ENCODE measurements at regions not wholly inside any gene's neighbourhood (a gene's known extent, or its start where the extent isn't known, plus 50 kb on each side); places are given as distances from the start of the nearest gene placed in this dataset.
"Not testable (repeated sequence)": the region's sequence is repeated elsewhere in the genome, so short reads cannot be mapped to it uniquely, and the experiment has no call there.

DNA sequence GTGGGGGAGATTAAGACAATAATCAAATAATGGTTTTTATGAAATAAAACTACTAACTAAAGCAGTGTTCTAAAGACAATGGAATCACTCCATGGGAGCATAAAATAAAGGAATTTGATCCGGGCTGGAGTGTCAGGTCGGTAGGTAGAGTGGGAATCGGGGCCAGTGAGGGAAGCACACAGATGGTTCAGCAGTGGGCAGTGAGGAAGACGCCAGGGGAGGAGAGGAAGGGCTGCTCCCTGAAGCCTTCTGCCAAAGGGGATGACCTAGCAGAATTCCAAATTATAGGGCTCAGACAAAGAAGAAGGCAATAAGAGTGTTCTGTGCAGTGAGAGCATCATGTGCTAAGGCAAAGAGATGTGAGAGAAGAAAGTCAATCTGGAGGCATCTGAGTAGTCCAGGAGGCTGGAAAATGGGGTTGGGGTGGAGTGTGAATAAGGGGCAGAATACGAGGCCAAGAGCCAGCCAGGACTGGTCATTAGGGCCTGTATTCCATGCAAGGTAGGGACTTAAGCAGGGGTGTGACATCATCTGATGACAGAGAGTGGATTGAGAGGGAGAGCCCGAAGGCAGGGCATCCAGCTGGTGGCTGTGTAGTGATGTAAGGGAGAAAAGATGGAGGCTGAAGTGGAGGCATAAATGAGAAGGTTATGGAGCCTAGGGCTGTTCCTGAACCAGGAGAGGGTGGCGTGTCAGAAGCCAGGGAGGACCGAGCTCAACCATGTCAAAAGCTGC, 137.6 kb downstream of the COPRS start:
- ChIA-PET POLR2A (no interaction called here), CTCF (interaction anchor here (1.2 kb wide), 1 partner anchor 122 kb away, joined by 5 read pairs; no protein-coding TSS in a partner anchor)
- TF ChIP-seq ZNF384 (IDR thresholded peaks at IDR 0.05) (no peak), ARNT (IDR thresholded peaks at IDR 0.05) (no peak), FOXK2 (IDR thresholded peaks at IDR 0.05) (no peak), FOXM1 (IDR thresholded peaks at IDR 0.05; ENCODE audit: borderline replicate concordance) (no peak), LEF1 (IDR thresholded peaks at IDR 0.05; ENCODE audit: borderline replicate concordance) (no peak), CTBP1 (IDR thresholded peaks at IDR 0.05; ENCODE audit: borderline replicate concordance) (no peak), L3MBTL2 (conservative IDR thresholded peaks at IDR 0.05) (no peak), SP1 (IDR thresholded peaks at IDR 0.05) (no peak), NFRKB (IDR thresholded peaks at IDR 0.05) (no peak), TARDBP (IDR thresholded peaks at IDR 0.05) (no peak), ELF4 (IDR thresholded peaks at IDR 0.05) (no peak), HDGF (IDR thresholded peaks at IDR 0.05; ENCODE audit: borderline replicate concordance) (no peak), BHLHE40 (IDR thresholded peaks at IDR 0.05; ENCODE audit: borderline replicate concordance) (no peak), SUZ12 (IDR thresholded peaks at IDR 0.05) (no peak), FOXA1 (IDR thresholded peaks at IDR 0.05) (no peak)
- TF ChIP-seq, protein P1, sequence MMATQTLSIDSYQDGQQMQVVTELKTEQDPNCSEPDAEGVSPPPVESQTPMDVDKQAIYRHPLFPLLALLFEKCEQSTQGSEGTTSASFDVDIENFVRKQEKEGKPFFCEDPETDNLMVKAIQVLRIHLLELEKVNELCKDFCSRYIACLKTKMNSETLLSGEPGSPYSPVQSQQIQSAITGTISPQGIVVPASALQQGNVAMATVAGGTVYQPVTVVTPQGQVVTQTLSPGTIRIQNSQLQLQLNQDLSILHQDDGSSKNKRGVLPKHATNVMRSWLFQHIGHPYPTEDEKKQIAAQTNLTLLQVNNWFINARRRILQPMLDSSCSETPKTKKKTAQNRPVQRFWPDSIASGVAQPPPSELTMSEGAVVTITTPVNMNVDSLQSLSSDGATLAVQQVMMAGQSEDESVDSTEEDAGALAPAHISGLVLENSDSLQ (IDR thresholded peaks at IDR 0.05), result no peak
- DNase-seq (ENCODE audit: extremely low spot score), result no peak

- CTCF ChIA-PET; DNase-seq (ENCODE audit: extremely low spot score); POLR2A ChIA-PET: not testable (repeated sequence)
These were observed 141.8 kb downstream of the COPRS start for GRCh38 chr17:31717251-31717650.

DNA sequence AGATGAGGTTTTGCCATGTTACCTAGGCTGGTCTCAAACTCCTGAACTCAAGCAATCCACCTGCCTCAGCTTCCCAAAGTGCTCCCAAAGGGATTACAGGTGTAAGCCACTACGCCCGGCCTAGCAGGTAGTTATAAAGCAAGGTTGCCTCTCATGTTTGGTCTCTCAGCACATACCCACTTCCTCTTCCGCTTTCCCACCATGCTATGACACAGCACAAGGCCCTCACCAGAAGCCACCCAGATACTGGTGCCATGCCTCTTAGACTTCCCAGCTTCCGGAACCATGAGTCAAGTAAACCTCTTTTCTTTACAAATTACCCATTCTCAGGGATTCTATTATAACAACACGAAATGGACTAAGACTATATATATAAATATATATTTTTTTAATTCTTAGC, 143.6 kb downstream of the COPRS start:
- CTCF ChIA-PET, result interaction anchor here (0.6 kb wide), 1 partner anchor 121 kb away, joined by 3 read pairs; no protein-coding TSS in a partner anchor
- no peak for DNase-seq (ENCODE audit: extremely low spot score)
- TF ChIP-seq BHLHE40 (IDR thresholded peaks at IDR 0.05; ENCODE audit: borderline replicate concordance) (no peak), CTBP1 (IDR thresholded peaks at IDR 0.05; ENCODE audit: borderline replicate concordance) (no peak), SP1 (IDR thresholded peaks at IDR 0.05) (no peak), TARDBP (IDR thresholded peaks at IDR 0.05) (no peak), ZNF384 (IDR thresholded peaks at IDR 0.05) (no peak), ARNT (IDR thresholded peaks at IDR 0.05) (no peak), SUZ12 (IDR thresholded peaks at IDR 0.05) (no peak), FOXK2 (IDR thresholded peaks at IDR 0.05) (no peak), LEF1 (IDR thresholded peaks at IDR 0.05; ENCODE audit: borderline replicate concordance) (no peak), ELF4 (IDR thresholded peaks at IDR 0.05) (no peak), L3MBTL2 (conservative IDR thresholded peaks at IDR 0.05) (no peak), FOXM1 (IDR thresholded peaks at IDR 0.05; ENCODE audit: borderline replicate concordance) (no peak), NFRKB (IDR thresholded peaks at IDR 0.05) (no peak), FOXA1 (IDR thresholded peaks at IDR 0.05) (no peak), HDGF (IDR thresholded peaks at IDR 0.05; ENCODE audit: borderline replicate concordance) (no peak)
- TF ChIP-seq, protein P1 (IDR thresholded peaks at IDR 0.05), result no peak
- POLR2A ChIA-PET, result no interaction called here

GRCh38 chr17:31704483-31704882, 154.6 kb downstream of the COPRS start:
- POLR2A ChIA-PET, result no interaction called here
- DNase-seq (ENCODE audit: extremely low spot score), result no peak
- CTCF ChIA-PET, result no interaction called here
- no peak for TF ChIP-seq LEF1 (IDR thresholded peaks at IDR 0.05; ENCODE audit: borderline replicate concordance)
- no peak for TF ChIP-seq ARNT (IDR thresholded peaks at IDR 0.05)
- TF ChIP-seq FOXK2 (IDR thresholded peaks at IDR 0.05), result no peak
- TF ChIP-seq FOXM1 (IDR thresholded peaks at IDR 0.05; ENCODE audit: borderline replicate concordance), result no peak

DNA sequence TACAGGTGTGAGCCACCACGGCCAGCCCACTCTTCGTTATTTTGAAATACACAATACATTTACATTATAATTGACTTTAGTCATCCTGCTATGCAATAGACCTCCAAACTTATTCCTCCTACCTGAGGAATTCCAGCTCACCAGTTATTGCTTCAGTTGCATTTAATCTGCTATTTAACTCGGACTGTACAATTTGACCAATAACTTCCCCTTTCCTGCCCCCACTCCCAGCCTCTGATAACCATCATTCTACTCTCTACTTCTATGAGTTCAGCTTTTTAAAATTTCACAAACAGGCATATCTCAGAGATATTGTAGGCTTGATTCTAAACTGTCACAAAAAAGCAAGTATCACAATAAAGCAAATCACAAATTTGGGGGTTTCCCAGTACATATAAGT, 157.0 kb downstream of the COPRS start:
- TF ChIP-seq ELF4 (IDR thresholded peaks at IDR 0.05) (no peak), SP1 (IDR thresholded peaks at IDR 0.05) (no peak), FOXM1 (IDR thresholded peaks at IDR 0.05; ENCODE audit: borderline replicate concordance) (no peak), ZNF384 (IDR thresholded peaks at IDR 0.05) (no peak), TARDBP (IDR thresholded peaks at IDR 0.05) (no peak), BHLHE40 (IDR thresholded peaks at IDR 0.05; ENCODE audit: borderline replicate concordance) (no peak), FOXK2 (IDR thresholded peaks at IDR 0.05) (no peak), NFRKB (IDR thresholded peaks at IDR 0.05) (no peak), ARNT (IDR thresholded peaks at IDR 0.05) (no peak), HDGF (IDR thresholded peaks at IDR 0.05; ENCODE audit: borderline replicate concordance) (no peak), SUZ12 (IDR thresholded peaks at IDR 0.05) (no peak), L3MBTL2 (conservative IDR thresholded peaks at IDR 0.05) (no peak), FOXA1 (IDR thresholded peaks at IDR 0.05) (no peak), LEF1 (IDR thresholded peaks at IDR 0.05; ENCODE audit: borderline replicate concordance) (no peak), CTBP1 (IDR thresholded peaks at IDR 0.05; ENCODE audit: borderline replicate concordance) (no peak)
- TF ChIP-seq, protein P1 (IDR thresholded peaks at IDR 0.05), result no peak
- POLR2A ChIA-PET, result no interaction called here
- DNase-seq (ENCODE audit: extremely low spot score), result no peak
- CTCF ChIA-PET, result no interaction called here

DNA sequence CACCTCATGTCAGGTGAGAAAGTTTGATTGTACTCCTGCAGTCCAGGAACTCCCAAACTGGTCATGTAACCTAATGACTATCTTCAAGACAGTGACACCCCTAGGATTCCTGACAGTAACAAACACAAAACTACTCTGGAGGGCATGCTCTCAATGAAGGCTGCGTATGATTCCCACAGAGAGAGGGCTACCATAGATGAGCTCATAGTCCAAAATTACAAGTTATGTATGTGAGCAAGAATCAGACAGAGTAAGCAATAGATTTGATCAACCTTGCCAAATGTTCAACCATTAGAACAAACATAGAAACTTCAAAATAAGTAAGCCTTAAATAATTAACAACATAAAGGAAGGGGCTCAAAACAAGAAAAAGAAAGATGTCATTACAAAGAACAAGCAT, 158.1 kb downstream of the COPRS start:
- TF ChIP-seq SUZ12 (IDR thresholded peaks at IDR 0.05) (no peak), ZNF384 (IDR thresholded peaks at IDR 0.05) (no peak), LEF1 (IDR thresholded peaks at IDR 0.05; ENCODE audit: borderline replicate concordance) (no peak), ELF4 (IDR thresholded peaks at IDR 0.05) (no peak), FOXK2 (IDR thresholded peaks at IDR 0.05) (no peak), FOXM1 (IDR thresholded peaks at IDR 0.05; ENCODE audit: borderline replicate concordance) (no peak), SP1 (IDR thresholded peaks at IDR 0.05) (no peak), L3MBTL2 (conservative IDR thresholded peaks at IDR 0.05) (no peak), TARDBP (IDR thresholded peaks at IDR 0.05) (no peak), FOXA1 (IDR thresholded peaks at IDR 0.05) (no peak), NFRKB (IDR thresholded peaks at IDR 0.05) (no peak), HDGF (IDR thresholded peaks at IDR 0.05; ENCODE audit: borderline replicate concordance) (no peak), BHLHE40 (IDR thresholded peaks at IDR 0.05; ENCODE audit: borderline replicate concordance) (no peak), CTBP1 (IDR thresholded peaks at IDR 0.05; ENCODE audit: borderline replicate concordance) (no peak), ARNT (IDR thresholded peaks at IDR 0.05) (no peak)
- TF ChIP-seq, protein P1 (IDR thresholded peaks at IDR 0.05), result no peak
- no peak for DNase-seq (ENCODE audit: extremely low spot score)
- ChIA-PET CTCF (no interaction called here), POLR2A (interaction anchor here (0.6 to 0.9 kb wide), 2 partner anchors 12 to 299 kb away, joined by 3 to 4 read pairs; no protein-coding TSS in a partner anchor)

Measured in HEK293T (cell line).